ENCODE measurements at regions not wholly inside any gene's neighbourhood (a gene's known extent, or its start where the extent isn't known, plus 50 kb on each side); places are given as distances from the start of the nearest gene placed in this dataset.

GRCh38 chr19:27881213-27881612, 1331.7 kb downstream of the UQCRFS1 start:
- TF ChIP-seq, protein P1, sequence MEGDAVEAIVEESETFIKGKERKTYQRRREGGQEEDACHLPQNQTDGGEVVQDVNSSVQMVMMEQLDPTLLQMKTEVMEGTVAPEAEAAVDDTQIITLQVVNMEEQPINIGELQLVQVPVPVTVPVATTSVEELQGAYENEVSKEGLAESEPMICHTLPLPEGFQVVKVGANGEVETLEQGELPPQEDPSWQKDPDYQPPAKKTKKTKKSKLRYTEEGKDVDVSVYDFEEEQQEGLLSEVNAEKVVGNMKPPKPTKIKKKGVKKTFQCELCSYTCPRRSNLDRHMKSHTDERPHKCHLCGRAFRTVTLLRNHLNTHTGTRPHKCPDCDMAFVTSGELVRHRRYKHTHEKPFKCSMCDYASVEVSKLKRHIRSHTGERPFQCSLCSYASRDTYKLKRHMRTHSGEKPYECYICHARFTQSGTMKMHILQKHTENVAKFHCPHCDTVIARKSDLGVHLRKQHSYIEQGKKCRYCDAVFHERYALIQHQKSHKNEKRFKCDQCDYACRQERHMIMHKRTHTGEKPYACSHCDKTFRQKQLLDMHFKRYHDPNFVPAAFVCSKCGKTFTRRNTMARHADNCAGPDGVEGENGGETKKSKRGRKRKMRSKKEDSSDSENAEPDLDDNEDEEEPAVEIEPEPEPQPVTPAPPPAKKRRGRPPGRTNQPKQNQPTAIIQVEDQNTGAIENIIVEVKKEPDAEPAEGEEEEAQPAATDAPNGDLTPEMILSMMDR (IDR thresholded peaks at IDR 0.05): no peak
- no peak for TF ChIP-seq POLR2A (IDR thresholded peaks at IDR 0.05)
